ENCODE measurements at regions not wholly inside any gene's neighbourhood (a gene's known extent, or its start where the extent isn't known, plus 50 kb on each side); places are given as distances from the start of the nearest gene placed in this dataset.

DNA sequence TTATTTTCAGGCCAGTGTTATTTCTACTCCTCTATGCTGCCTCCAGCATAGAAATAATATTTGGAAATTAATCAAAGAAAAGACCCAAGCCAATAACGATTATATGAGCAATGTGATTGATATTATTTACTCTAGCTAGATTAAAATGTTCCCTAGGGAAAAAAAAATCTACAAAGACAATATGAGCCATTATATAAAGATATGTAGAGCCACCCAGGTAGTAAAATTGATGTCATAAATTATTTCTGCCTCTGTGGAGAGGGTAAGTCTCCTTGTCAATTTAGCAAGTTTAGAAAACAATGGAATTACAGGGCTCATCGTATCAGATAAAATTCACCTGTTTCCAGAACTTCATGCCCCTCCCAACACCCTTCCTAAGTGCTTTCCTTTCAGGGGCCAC lies 202.9 kb downstream of the RDH14 start:
- TF ChIP-seq, protein P1, sequence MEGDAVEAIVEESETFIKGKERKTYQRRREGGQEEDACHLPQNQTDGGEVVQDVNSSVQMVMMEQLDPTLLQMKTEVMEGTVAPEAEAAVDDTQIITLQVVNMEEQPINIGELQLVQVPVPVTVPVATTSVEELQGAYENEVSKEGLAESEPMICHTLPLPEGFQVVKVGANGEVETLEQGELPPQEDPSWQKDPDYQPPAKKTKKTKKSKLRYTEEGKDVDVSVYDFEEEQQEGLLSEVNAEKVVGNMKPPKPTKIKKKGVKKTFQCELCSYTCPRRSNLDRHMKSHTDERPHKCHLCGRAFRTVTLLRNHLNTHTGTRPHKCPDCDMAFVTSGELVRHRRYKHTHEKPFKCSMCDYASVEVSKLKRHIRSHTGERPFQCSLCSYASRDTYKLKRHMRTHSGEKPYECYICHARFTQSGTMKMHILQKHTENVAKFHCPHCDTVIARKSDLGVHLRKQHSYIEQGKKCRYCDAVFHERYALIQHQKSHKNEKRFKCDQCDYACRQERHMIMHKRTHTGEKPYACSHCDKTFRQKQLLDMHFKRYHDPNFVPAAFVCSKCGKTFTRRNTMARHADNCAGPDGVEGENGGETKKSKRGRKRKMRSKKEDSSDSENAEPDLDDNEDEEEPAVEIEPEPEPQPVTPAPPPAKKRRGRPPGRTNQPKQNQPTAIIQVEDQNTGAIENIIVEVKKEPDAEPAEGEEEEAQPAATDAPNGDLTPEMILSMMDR (optimal IDR thresholded peaks at IDR 0.05 in 1 of 3, IDR thresholded peaks at IDR 0.05 in 1 of 3, conservative IDR thresholded peaks at IDR 0.05 in 1 of 3; ENCODE audit: extremely low read depth in 1 of 3, insufficient read depth in 2 of 3, low read length in 3 of 3), result no peak
- TF ChIP-seq EZH2 (IDR thresholded peaks at IDR 0.05; ENCODE audit: low read length), result no peak

Data from keratinocyte (primary cell).